CD14-positive monocyte (primary cell): ENCODE measurements at regions not wholly inside any gene's neighbourhood (a gene's known extent, or its start where the extent isn't known, plus 50 kb on each side); places are given as distances from the start of the nearest gene placed in this dataset.

Experiments
- DNase-seq, 3 donors: peaks; one replicate each; pipeline ENCODE4 v3.0.0-alpha.2; 2011 to 2022
- H2AFZ ChIP-seq: 2 replicates; pipeline ENCODE4 v1.6.0; 2012; ENCODE audit warnings: mild to moderate bottlenecking, low read depth, low read length, inconsistent platforms; ENCODE audit not compliant: insufficient read depth, poor library complexity, severe bottlenecking
- H3K27ac ChIP-seq, 2 donors: 1 replicate in 1 of 2; 2 replicates in 1 of 2; pipeline ENCODE4 v1.5.1; 2012 to 2013; ENCODE audit warnings: low read length in 2 of 2, control low read depth in 1 of 2, inconsistent platforms in 1 of 2, low read depth in 1 of 2, mild to moderate bottlenecking in 1 of 2
- H3K27me3 ChIP-seq, 2 donors: one replicate each; pipeline versions ENCODE4 v1.6.0 to v1.6.1; 2011 to 2013; ENCODE audit warnings: low read length in 2 of 2; ENCODE audit not compliant: control insufficient read depth in 2 of 2, insufficient read depth in 2 of 2
- H3K36me3 ChIP-seq, 2 donors: replicated peaks in 1 of 2; 1 replicate in 1 of 2; 2 replicates in 1 of 2; pipeline versions ENCODE4 v1.5.1 to v1.6.1; 2012 to 2013; ENCODE audit warnings: low read length in 2 of 2, control low read depth in 1 of 2, inconsistent platforms in 1 of 2, mild to moderate bottlenecking in 1 of 2; ENCODE audit not compliant: insufficient read depth in 2 of 2, control insufficient read depth in 1 of 2
- H3K4me1 ChIP-seq, 2 donors: 1 replicate in 1 of 2; 2 replicates in 1 of 2; pipeline versions ENCODE4 v1.5.1 to v1.6.1; 2012 to 2013; ENCODE audit warnings: low read length in 2 of 2, control low read depth in 1 of 2, inconsistent platforms in 1 of 2, mild to moderate bottlenecking in 1 of 2, moderate library complexity in 1 of 2; ENCODE audit not compliant: insufficient read depth in 2 of 2, control insufficient read depth in 1 of 2
- H3K4me2 ChIP-seq: replicated peaks from 2 replicates; pipeline ENCODE3; 2012; ENCODE audit warnings: low read length, moderate library complexity, mild to moderate bottlenecking; ENCODE audit not compliant: poor library complexity, severe bottlenecking; ENCODE audit errors: extremely low read depth
- H3K4me3 ChIP-seq, 3 experiments: fragments of 200-600 bp in 1 of 3; sonication (generic) in 1 of 3; replicated peaks in 1 of 3; 1 replicate in 2 of 3; 2 replicates in 1 of 3; pipeline ENCODE4 v1.5.1; 2011 to 2013; ENCODE audit warnings: low read length in 3 of 3, mild to moderate bottlenecking in 3 of 3, control low read depth in 2 of 3, low read depth in 2 of 3, inconsistent platforms in 1 of 3, moderate library complexity in 1 of 3
- H3K79me2 ChIP-seq: 2 replicates; pipeline ENCODE4 v1.6.0; 2012; ENCODE audit warnings: mild to moderate bottlenecking, control low read depth, inconsistent platforms, low read length, moderate library complexity; ENCODE audit not compliant: insufficient read depth
- H3K9ac ChIP-seq: 2 replicates; pipeline ENCODE4 v1.6.0; 2017; ENCODE audit warnings: low read length, mild to moderate bottlenecking; ENCODE audit not compliant: insufficient read depth, poor library complexity, severe bottlenecking
- H3K9me3 ChIP-seq, 2 donors: replicated peaks in 1 of 2; 1 replicate in 1 of 2; 2 replicates in 1 of 2; pipeline versions ENCODE4 v1.5.1 to v1.6.1; 2012 to 2013; ENCODE audit warnings: low read length in 2 of 2, control low read depth in 1 of 2; ENCODE audit not compliant: control insufficient read depth in 1 of 2, insufficient read depth in 1 of 2
- H4K20me1 ChIP-seq: 2 replicates; pipeline ENCODE4 v1.6.0; 2012; ENCODE audit warnings: mild to moderate bottlenecking, low read length, control low read depth, moderate library complexity; ENCODE audit not compliant: insufficient read depth
- H3K27ac Mint-ChIP-seq, 7 donors: one replicate each; pipeline ENCODE4 v1.8.0; 2020; ENCODE audit warnings: mild to moderate bottlenecking in 7 of 7, mixed read lengths in 7 of 7, moderate library complexity in 6 of 7, inconsistent platforms in 2 of 7
- H3K27me3 Mint-ChIP-seq, 3 donors: one replicate each; pipeline ENCODE4 v1.8.0; 2021 to 2022; ENCODE audit warnings: low read depth in 3 of 3, mild to moderate bottlenecking in 3 of 3, mixed read lengths in 3 of 3, moderate library complexity in 3 of 3, inconsistent platforms in 1 of 3
- H3K36me3 Mint-ChIP-seq, 2 donors: one replicate each; pipeline ENCODE4 v1.8.0; 2020; ENCODE audit warnings: mixed read lengths in 2 of 2, inconsistent platforms in 1 of 2, mild to moderate bottlenecking in 1 of 2
- H3K4me1 Mint-ChIP-seq: one replicate; pipeline ENCODE4 v1.8.0; 2020; ENCODE audit warnings: mild to moderate bottlenecking, mixed read lengths
- H3K4me3 Mint-ChIP-seq, 2 donors: one replicate each; pipeline ENCODE4 v1.8.0; 2020; ENCODE audit warnings: mild to moderate bottlenecking in 2 of 2, mixed read lengths in 2 of 2, moderate library complexity in 1 of 2
- H3K9me3 Mint-ChIP-seq, 7 donors: one replicate each; pipeline ENCODE4 v1.8.0; 2020 to 2022; ENCODE audit warnings: mixed read lengths in 7 of 7, mild to moderate bottlenecking in 6 of 7, moderate library complexity in 6 of 7, inconsistent platforms in 2 of 7
- WGBS: methylation state at CpG from one replicate; pipeline ENCODE4 v1.1.5; 2013; ENCODE audit warnings: missing lambda C conversion rate; ENCODE audit not compliant: insufficient coverage; 5-methylcytosine and 5-hydroxymethylcytosine counted together
- intact Hi-C, 2 donors: fragments of 100-400 bp; cut with micrococcal nuclease; formaldehyde crosslinking; loops; one replicate each; pipeline versions ENCODE4 v1.15.0 to v1.15.1; 2023
- TF ChIP-seq, protein P1 (sequence below): fragments of 200-600 bp; IDR thresholded peaks from one replicate; pipeline ENCODE4 v1.8.0; 2022; ENCODE audit warnings: antibody characterized with exemption, mild to moderate bottlenecking

DNA sequence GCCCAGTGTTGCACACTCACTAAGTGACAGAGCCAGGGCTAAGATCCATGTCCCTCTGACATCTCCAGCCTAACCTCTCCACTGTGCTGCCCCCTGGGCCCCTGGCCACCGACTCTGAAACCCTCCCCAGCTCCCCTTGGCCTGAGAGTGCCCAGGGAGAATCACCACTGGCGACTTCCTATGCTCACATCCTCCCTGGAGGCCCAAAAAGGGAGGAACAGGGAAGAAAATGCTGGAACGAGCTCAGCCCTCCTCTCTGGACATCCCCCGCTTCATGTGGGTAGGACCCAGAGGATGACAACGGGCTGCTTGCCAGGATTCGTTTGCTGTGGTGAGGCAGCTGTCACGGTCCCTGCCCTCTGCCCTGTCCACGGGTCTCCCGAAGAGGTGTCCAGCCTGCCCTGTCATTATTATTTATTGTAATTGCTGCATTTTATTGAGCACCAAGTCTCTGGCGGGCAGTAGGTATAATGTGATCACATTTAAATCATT lies 153.5 kb upstream of the RPL38 start:
- DNase-seq = no peak
- H3K9ac ChIP-seq = no peak overlapping the region
- H3K27me3 Mint-ChIP-seq = peaks cover 15 to 34% (median 25%) of the 10 kb centered on the region in 3 donors
- H2AFZ ChIP-seq = no peak overlapping the region
- no peak overlapping the region for H3K27ac ChIP-seq
- intact Hi-C loops = no loop called here
- no peak overlapping the region for H3K27ac Mint-ChIP-seq
- no peaks in the 10 kb centered on the region for H3K9me3 ChIP-seq
- no peak overlapping the region for H3K4me3 ChIP-seq
- H3K9me3 Mint-ChIP-seq = peaks cover 0 to 2% (median 0%) of the 10 kb centered on the region in 7 donors
- 53% methylated on average over 6 of the region's 10 CpGs for WGBS
- no peak overlapping the region for H3K4me2 ChIP-seq
- H3K4me1 Mint-ChIP-seq = peaks cover 4% of the 10 kb centered on the region
- H3K36me3 Mint-ChIP-seq = no peaks in the 10 kb centered on the region
- H4K20me1 ChIP-seq = no peaks in the 10 kb centered on the region
- no peak overlapping the region for H3K4me3 Mint-ChIP-seq
- no peaks in the 10 kb centered on the region for H3K36me3 ChIP-seq
- peaks cover 0 to 5% of the 10 kb centered on the region in 2 donors for H3K27me3 ChIP-seq
- no peaks in the 10 kb centered on the region for H3K4me1 ChIP-seq
- no peaks in the 10 kb centered on the region for H3K79me2 ChIP-seq
- TF ChIP-seq, protein P1, sequence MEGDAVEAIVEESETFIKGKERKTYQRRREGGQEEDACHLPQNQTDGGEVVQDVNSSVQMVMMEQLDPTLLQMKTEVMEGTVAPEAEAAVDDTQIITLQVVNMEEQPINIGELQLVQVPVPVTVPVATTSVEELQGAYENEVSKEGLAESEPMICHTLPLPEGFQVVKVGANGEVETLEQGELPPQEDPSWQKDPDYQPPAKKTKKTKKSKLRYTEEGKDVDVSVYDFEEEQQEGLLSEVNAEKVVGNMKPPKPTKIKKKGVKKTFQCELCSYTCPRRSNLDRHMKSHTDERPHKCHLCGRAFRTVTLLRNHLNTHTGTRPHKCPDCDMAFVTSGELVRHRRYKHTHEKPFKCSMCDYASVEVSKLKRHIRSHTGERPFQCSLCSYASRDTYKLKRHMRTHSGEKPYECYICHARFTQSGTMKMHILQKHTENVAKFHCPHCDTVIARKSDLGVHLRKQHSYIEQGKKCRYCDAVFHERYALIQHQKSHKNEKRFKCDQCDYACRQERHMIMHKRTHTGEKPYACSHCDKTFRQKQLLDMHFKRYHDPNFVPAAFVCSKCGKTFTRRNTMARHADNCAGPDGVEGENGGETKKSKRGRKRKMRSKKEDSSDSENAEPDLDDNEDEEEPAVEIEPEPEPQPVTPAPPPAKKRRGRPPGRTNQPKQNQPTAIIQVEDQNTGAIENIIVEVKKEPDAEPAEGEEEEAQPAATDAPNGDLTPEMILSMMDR = no peak

DNA sequence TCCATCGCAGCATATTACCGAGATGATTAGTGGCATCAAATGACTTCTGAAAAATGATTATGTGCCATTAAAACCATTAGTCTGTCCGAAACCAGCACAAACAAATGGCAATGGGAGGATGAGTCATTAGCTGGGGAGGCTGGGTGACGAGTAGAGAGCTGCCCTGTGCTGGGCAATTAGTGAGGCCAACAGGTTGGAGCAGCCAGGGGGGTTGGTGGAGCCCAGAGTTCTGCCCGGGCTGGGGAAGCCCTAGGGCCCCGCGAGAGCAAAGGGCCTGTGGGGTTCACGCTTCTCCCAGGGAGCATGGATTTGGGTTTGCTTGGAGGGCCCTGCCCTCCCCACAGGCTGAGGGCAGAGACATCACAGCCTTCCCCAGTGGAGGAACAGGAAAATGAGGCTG lies 152.1 kb upstream of the RPL38 start:
- H3K27ac ChIP-seq = no peak overlapping the region
- no peak overlapping the region for H3K9ac ChIP-seq
- no peaks in the 10 kb centered on the region for H3K4me1 ChIP-seq
- Mint-ChIP-seq H3K27me3 (peaks cover 23 to 40% (median 25%) of the 10 kb centered on the region in 3 donors), H3K9me3 (peaks cover 0 to 2% (median 0%) of the 10 kb centered on the region in 7 donors), H3K27ac (no peak overlapping the region), H3K4me1 (peaks cover 4% of the 10 kb centered on the region), H3K36me3 (no peaks in the 10 kb centered on the region), H3K4me3 (no peak overlapping the region)
- WGBS = 92% methylated on average over 8 of the region's 8 CpGs
- H4K20me1 ChIP-seq = no peaks in the 10 kb centered on the region
- H3K79me2 ChIP-seq = no peaks in the 10 kb centered on the region
- no peak overlapping the region for H3K4me3 ChIP-seq
- H2AFZ ChIP-seq = no peak overlapping the region
- DNase-seq = no peak
- intact Hi-C loops = no loop called here
- H3K9me3 ChIP-seq = no peaks in the 10 kb centered on the region
- TF ChIP-seq, protein P1 = no peak
- H3K27me3 ChIP-seq = peaks cover 0 to 5% of the 10 kb centered on the region in 2 donors
- H3K36me3 ChIP-seq = no peaks in the 10 kb centered on the region
- no peak overlapping the region for H3K4me2 ChIP-seq
